GM23338 (cell line): ENCODE measurements at regions not wholly inside any gene's neighbourhood (a gene's known extent, or its start where the extent isn't known, plus 50 kb on each side); places are given as distances from the start of the nearest gene placed in this dataset.

Experiments used
- ATAC-seq: fragments of 200-7000 bp; cut with Tn5 transposase; 3 replicates; pipeline ENCODE4 v1.9.1; 2020
- DNase-seq: peaks from one replicate; pipeline ENCODE4 v3.0.0-alpha.2; 2015; ENCODE audit warnings: low spot score
- H2AFZ ChIP-seq: fragments of 200-600 bp; sonication (generic); 2 replicates; pipeline ENCODE4 v1.8.0; 2016; ENCODE audit warnings: antibody characterized with exemption, mild to moderate bottlenecking, moderate library complexity
- H3F3A ChIP-seq: fragments of 200-600 bp; sonication (generic); replicated peaks from 2 replicates; pipeline ENCODE4 v1.8.0; 2017; ENCODE audit warnings: antibody characterized with exemption, mixed run types, low read depth
- H3K27ac ChIP-seq: fragments of 200-600 bp; sonication (generic); 2 replicates; pipeline ENCODE4 v1.6.1; 2016; ENCODE audit warnings: low read depth
- H3K27me3 ChIP-seq: fragments of 200-600 bp; sonication (generic); 2 replicates; pipeline ENCODE4 v1.8.0; 2016; ENCODE audit warnings: mild to moderate bottlenecking, mixed run types, moderate library complexity; ENCODE audit not compliant: insufficient read depth
- H3K36me3 ChIP-seq: fragments of 200-600 bp; sonication (generic); 2 replicates; pipeline ENCODE4 v1.8.0; 2016; ENCODE audit warnings: mild to moderate bottlenecking; ENCODE audit not compliant: insufficient read depth
- H3K4me1 ChIP-seq: fragments of 200-600 bp; sonication (generic); 2 replicates; pipeline ENCODE4 v1.8.0; 2016; ENCODE audit warnings: mild to moderate bottlenecking, moderate library complexity; ENCODE audit not compliant: insufficient read depth
- H3K4me2 ChIP-seq: fragments of 200-600 bp; sonication (generic); 2 replicates; pipeline ENCODE4 v1.7.1; 2017; ENCODE audit warnings: mixed run types
- H3K4me3 ChIP-seq: fragments of 200-600 bp; sonication (generic); 2 replicates; pipeline ENCODE4 v1.6.1; 2016; ENCODE audit warnings: mixed run types
- H3K79me2 ChIP-seq: fragments of 200-600 bp; sonication (generic); replicated peaks from 2 replicates; pipeline ENCODE4 v1.8.0; 2017; ENCODE audit warnings: mild to moderate bottlenecking; ENCODE audit not compliant: insufficient read depth
- H3K9me2 ChIP-seq: fragments of 200-600 bp; sonication (generic); 2 replicates; pipeline ENCODE4 v1.8.0; 2017; ENCODE audit not compliant: insufficient read depth
- H4K20me1 ChIP-seq: fragments of 200-600 bp; sonication (generic); replicated peaks from 2 replicates; pipeline ENCODE4 v1.8.0; 2017; ENCODE audit warnings: mild to moderate bottlenecking; ENCODE audit not compliant: insufficient read depth
- H3K27ac Mint-ChIP-seq: 2 replicates; pipeline ENCODE4 v1.8.0; 2020; ENCODE audit warnings: inconsistent platforms, mild to moderate bottlenecking, moderate library complexity, mixed read lengths
- H3K27me3 Mint-ChIP-seq: 3 replicates; pipeline ENCODE4 v1.8.0; 2022; ENCODE audit warnings: low read depth, mild to moderate bottlenecking, moderate library complexity, mixed read lengths, inconsistent platforms; ENCODE audit not compliant: insufficient read depth, poor library complexity
- H3K36me3 Mint-ChIP-seq: 3 replicates; pipeline ENCODE4 v1.8.0; 2021; ENCODE audit warnings: low read depth, mild to moderate bottlenecking, inconsistent platforms, moderate library complexity, mixed read lengths
- H3K4me1 Mint-ChIP-seq: 3 replicates; pipeline ENCODE4 v1.8.0; 2020; ENCODE audit warnings: mild to moderate bottlenecking, inconsistent platforms, mixed read lengths
- H3K4me3 Mint-ChIP-seq: 3 replicates; pipeline ENCODE4 v1.8.0; 2021; ENCODE audit warnings: moderate library complexity, mild to moderate bottlenecking, inconsistent platforms, mixed read lengths
- H3K9me3 Mint-ChIP-seq: 3 replicates; pipeline ENCODE4 v1.8.0; 2020; ENCODE audit warnings: moderate library complexity, mild to moderate bottlenecking, inconsistent platforms, mixed read lengths
- CREB1 ChIP-seq: fragments of 250-450 bp; sonication (Bioruptor Pico); IDR thresholded peaks from 2 replicates; pipeline ENCODE4 v1.5.0; 2020; ENCODE audit warnings: low read depth, mild to moderate bottlenecking, moderate library complexity
- EZH2phosphoT487 ChIP-seq: fragments of 200-600 bp; sonication (generic); IDR thresholded peaks from one replicate; pipeline ENCODE4 v1.8.1; 2018; ENCODE audit warnings: antibody characterized with exemption; ENCODE audit not compliant: unreplicated experiment
- POLR2AphosphoS5 ChIP-seq: IDR thresholded peaks from 2 replicates; pipeline ENCODE4 v1.6.1; 2016; ENCODE audit warnings: antibody characterized with exemption, low read depth
- ZNF331 ChIP-seq: fragments of 250-450 bp; sonication (Bioruptor Pico); IDR thresholded peaks from 2 replicates; pipeline ENCODE4 v1.5.0; 2020; ENCODE audit warnings: low read depth, mild to moderate bottlenecking, moderate library complexity
- TF ChIP-seq, protein P1 (sequence below): fragments of 250-450 bp; sonication (Bioruptor Pico); IDR thresholded peaks from 2 replicates; pipeline ENCODE4 v1.5.0; 2020; ENCODE audit warnings: mild to moderate bottlenecking, moderate library complexity
- TF ChIP-seq, protein P2 (sequence below): IDR thresholded peaks from one replicate; pipeline ENCODE4 v1.6.1; 2018; ENCODE audit warnings: antibody characterized with exemption; ENCODE audit not compliant: unreplicated experiment

GRCh38 chr7:424301-424935, 95.2 kb downstream of the PDGFA start:
- ATAC-seq (no peak), DNase-seq (no peak)
- no peaks in the 10 kb centered on the region for H3K36me3 Mint-ChIP-seq
- Histone ChIP-seq H3K36me3 (no peaks in the 10 kb centered on the region), H2AFZ (no peak overlapping the region), H3F3A (no peaks in the 10 kb centered on the region), H3K27ac (no peak overlapping the region), H3K4me2 (no peak overlapping the region), H3K79me2 (no peaks in the 10 kb centered on the region), H4K20me1 (no peaks in the 10 kb centered on the region), H3K4me1 (no peaks in the 10 kb centered on the region), H3K9me2 (no peaks in the 10 kb centered on the region), H3K4me3 (no peak overlapping the region), H3K27me3 (no peaks in the 10 kb centered on the region)
- peaks cover 13% of the 10 kb centered on the region for H3K4me1 Mint-ChIP-seq
- H3K4me3 Mint-ChIP-seq = no peak overlapping the region
- no peak overlapping the region for H3K27ac Mint-ChIP-seq
- H3K9me3 Mint-ChIP-seq = peaks cover 4% of the 10 kb centered on the region; the same call in 2 of the 3 replicates
- H3K27me3 Mint-ChIP-seq = peaks cover 14% of the 10 kb centered on the region
- TF ChIP-seq, protein P1, sequence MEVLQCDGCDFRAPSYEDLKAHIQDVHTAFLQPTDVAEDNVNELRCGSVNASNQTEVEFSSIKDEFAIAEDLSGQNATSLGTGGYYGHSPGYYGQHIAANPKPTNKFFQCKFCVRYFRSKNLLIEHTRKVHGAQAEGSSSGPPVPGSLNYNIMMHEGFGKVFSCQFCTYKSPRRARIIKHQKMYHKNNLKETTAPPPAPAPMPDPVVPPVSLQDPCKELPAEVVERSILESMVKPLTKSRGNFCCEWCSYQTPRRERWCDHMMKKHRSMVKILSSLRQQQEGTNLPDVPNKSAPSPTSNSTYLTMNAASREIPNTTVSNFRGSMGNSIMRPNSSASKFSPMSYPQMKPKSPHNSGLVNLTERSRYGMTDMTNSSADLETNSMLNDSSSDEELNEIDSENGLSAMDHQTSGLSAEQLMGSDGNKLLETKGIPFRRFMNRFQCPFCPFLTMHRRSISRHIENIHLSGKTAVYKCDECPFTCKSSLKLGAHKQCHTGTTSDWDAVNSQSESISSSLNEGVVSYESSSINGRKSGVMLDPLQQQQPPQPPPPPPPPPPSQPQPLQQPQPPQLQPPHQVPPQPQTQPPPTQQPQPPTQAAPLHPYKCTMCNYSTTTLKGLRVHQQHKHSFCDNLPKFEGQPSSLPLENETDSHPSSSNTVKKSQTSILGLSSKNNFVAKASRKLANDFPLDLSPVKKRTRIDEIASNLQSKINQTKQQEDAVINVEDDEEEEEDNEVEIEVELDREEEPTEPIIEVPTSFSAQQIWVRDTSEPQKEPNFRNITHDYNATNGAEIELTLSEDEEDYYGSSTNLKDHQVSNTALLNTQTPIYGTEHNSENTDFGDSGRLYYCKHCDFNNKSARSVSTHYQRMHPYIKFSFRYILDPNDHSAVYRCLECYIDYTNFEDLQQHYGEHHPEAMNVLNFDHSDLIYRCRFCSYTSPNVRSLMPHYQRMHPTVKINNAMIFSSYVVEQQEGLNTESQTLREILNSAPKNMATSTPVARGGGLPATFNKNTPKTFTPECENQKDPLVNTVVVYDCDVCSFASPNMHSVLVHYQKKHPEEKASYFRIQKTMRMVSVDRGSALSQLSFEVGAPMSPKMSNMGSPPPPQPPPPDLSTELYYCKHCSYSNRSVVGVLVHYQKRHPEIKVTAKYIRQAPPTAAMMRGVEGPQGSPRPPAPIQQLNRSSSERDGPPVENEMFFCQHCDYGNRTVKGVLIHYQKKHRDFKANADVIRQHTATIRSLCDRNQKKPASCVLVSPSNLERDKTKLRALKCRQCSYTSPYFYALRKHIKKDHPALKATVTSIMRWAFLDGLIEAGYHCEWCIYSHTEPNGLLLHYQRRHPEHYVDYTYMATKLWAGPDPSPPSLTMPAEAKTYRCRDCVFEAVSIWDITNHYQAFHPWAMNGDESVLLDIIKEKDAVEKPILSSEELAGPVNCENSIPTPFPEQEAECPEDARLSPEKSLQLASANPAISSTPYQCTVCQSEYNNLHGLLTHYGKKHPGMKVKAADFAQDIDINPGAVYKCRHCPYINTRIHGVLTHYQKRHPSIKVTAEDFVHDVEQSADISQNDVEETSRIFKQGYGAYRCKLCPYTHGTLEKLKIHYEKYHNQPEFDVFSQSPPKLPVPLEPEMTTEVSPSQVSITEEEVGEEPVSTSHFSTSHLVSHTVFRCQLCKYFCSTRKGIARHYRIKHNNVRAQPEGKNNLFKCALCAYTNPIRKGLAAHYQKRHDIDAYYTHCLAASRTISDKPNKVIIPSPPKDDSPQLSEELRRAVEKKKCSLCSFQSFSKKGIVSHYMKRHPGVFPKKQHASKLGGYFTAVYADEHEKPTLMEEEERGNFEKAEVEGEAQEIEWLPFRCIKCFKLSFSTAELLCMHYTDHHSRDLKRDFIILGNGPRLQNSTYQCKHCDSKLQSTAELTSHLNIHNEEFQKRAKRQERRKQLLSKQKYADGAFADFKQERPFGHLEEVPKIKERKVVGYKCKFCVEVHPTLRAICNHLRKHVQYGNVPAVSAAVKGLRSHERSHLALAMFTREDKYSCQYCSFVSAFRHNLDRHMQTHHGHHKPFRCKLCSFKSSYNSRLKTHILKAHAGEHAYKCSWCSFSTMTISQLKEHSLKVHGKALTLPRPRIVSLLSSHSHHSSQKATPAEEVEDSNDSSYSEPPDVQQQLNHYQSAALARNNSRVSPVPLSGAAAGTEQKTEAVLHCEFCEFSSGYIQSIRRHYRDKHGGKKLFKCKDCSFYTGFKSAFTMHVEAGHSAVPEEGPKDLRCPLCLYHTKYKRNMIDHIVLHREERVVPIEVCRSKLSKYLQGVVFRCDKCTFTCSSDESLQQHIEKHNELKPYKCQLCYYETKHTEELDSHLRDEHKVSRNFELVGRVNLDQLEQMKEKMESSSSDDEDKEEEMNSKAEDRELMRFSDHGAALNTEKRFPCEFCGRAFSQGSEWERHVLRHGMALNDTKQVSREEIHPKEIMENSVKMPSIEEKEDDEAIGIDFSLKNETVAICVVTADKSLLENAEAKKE = no peak
- TF ChIP-seq POLR2AphosphoS5 (no peak), EZH2phosphoT487 (no peak), ZNF331 (CRISPR knock-in tag) (no peak), CREB1 (CRISPR knock-in tag) (no peak)
- TF ChIP-seq, protein P2, sequence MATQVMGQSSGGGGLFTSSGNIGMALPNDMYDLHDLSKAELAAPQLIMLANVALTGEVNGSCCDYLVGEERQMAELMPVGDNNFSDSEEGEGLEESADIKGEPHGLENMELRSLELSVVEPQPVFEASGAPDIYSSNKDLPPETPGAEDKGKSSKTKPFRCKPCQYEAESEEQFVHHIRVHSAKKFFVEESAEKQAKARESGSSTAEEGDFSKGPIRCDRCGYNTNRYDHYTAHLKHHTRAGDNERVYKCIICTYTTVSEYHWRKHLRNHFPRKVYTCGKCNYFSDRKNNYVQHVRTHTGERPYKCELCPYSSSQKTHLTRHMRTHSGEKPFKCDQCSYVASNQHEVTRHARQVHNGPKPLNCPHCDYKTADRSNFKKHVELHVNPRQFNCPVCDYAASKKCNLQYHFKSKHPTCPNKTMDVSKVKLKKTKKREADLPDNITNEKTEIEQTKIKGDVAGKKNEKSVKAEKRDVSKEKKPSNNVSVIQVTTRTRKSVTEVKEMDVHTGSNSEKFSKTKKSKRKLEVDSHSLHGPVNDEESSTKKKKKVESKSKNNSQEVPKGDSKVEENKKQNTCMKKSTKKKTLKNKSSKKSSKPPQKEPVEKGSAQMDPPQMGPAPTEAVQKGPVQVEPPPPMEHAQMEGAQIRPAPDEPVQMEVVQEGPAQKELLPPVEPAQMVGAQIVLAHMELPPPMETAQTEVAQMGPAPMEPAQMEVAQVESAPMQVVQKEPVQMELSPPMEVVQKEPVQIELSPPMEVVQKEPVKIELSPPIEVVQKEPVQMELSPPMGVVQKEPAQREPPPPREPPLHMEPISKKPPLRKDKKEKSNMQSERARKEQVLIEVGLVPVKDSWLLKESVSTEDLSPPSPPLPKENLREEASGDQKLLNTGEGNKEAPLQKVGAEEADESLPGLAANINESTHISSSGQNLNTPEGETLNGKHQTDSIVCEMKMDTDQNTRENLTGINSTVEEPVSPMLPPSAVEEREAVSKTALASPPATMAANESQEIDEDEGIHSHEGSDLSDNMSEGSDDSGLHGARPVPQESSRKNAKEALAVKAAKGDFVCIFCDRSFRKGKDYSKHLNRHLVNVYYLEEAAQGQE = no peak
